ENCODE measurements at regions not wholly inside any gene's neighbourhood (a gene's known extent, or its start where the extent isn't known, plus 50 kb on each side); places are given as distances from the start of the nearest gene placed in this dataset.

GRCh38 chr16:9607515-9608230, 516.2 kb downstream of the HAPSTR1 start (continued):
- no peak for TF ChIP-seq MGA (IDR thresholded peaks at IDR 0.05)
- peak; percentile 61 for TF ChIP-seq NFIX (CRISPR knock-in tag; IDR thresholded peaks at IDR 0.05; ENCODE audit: low read depth)
